H1 (cell line): ENCODE measurements at regions not wholly inside any gene's neighbourhood (a gene's known extent, or its start where the extent isn't known, plus 50 kb on each side); places are given as distances from the start of the nearest gene placed in this dataset.

Source experiments
- CTCF ChIA-PET: fragments of 300-600 bp; sonication (Branson Sonifier 250); formaldehyde crosslinking; loops from one replicate; lab custom pipeline; 2021; ENCODE audit not compliant: partially characterized antibody; lab: Charles Lee
- POLR2A ChIA-PET: fragments of 300-600 bp; sonication (Branson Sonifier 250); formaldehyde crosslinking; loops from one replicate; lab custom pipeline; 2021; ENCODE audit warnings: inconsistent platforms; ENCODE audit not compliant: partially characterized antibody; lab: Charles Lee
- DNase-seq, 2 experiments: peaks; one replicate each; pipeline versions ENCODE4 v3.0.0 to v3.0.0-alpha.2; 2010 to 2022; ENCODE audit warnings: low spot score in 2 of 2, low read depth in 1 of 2, mixed read lengths in 1 of 2
- FAIRE-seq: peaks from 2 replicates; lab custom pipeline; 2011; peaks lifted over from hg19 to GRCh38; lab: Jason Lieb, UNC
- H2AFZ ChIP-seq: 2 replicates; pipeline ENCODE4 v1.8.1; 2012; ENCODE audit warnings: low read length, inconsistent platforms
- H2AK5ac ChIP-seq: 2 replicates; pipeline ENCODE4 v1.6.1; 2013; ENCODE audit warnings: low read depth, low read length
- H2BK120ac ChIP-seq: replicated peaks from 2 replicates; pipeline ENCODE3; 2013; ENCODE audit warnings: low read depth, low read length, inconsistent platforms
- H2BK12ac ChIP-seq: 2 replicates; pipeline ENCODE4 v1.6.1; 2013; ENCODE audit warnings: low read depth, low read length
- H2BK15ac ChIP-seq: 2 replicates; pipeline ENCODE4 v1.6.1; 2013; ENCODE audit warnings: low read length
- H2BK20ac ChIP-seq: 2 replicates; pipeline ENCODE4 v1.6.1; 2013; ENCODE audit warnings: low read length
- H2BK5ac ChIP-seq: 2 replicates; pipeline ENCODE4 v1.6.1; 2013; ENCODE audit warnings: low read depth, low read length
- H3K14ac ChIP-seq: 2 replicates; pipeline ENCODE4 v1.6.1; 2013; ENCODE audit warnings: inconsistent platforms; ENCODE audit not compliant: insufficient read length
- H3K18ac ChIP-seq: 2 replicates; pipeline ENCODE4 v1.6.1; 2013; ENCODE audit warnings: low read length; ENCODE audit errors: extremely low read depth
- H3K23ac ChIP-seq: 2 replicates; pipeline ENCODE4 v1.6.1; 2013; ENCODE audit warnings: inconsistent platforms; ENCODE audit not compliant: insufficient read length
- H3K23me2 ChIP-seq: 2 replicates; pipeline ENCODE4 v1.6.1; 2013; ENCODE audit warnings: low read depth, low read length
- H3K27ac ChIP-seq: 2 replicates; pipeline ENCODE4 v1.6.1; 2011; ENCODE audit warnings: low read depth, low read length, inconsistent platforms
- H3K27me3 ChIP-seq, 4 experiments: replicated peaks in 1 of 4; 1 replicate in 1 of 4; 2 replicates in 3 of 4; pipeline versions ENCODE4 v1.6.1 to v1.8.1; 2011 to 2013; ENCODE audit warnings: low read length in 3 of 4, mild to moderate bottlenecking in 3 of 4, inconsistent platforms in 2 of 4, mixed read lengths in 2 of 4, moderate library complexity in 1 of 4; ENCODE audit not compliant: control insufficient read depth in 3 of 4, insufficient read depth in 3 of 4; ENCODE audit errors: extremely low read depth in 1 of 4
- H3K36me3 ChIP-seq, 4 experiments: 2 replicates each; pipeline versions ENCODE4 v1.6.1 to v1.8.1; 2011 to 2013; ENCODE audit warnings: mild to moderate bottlenecking in 4 of 4, low read length in 3 of 4, moderate library complexity in 2 of 4, control low read depth in 1 of 4, inconsistent platforms in 1 of 4; ENCODE audit not compliant: insufficient read depth in 4 of 4, control insufficient read depth in 2 of 4
- H3K4ac ChIP-seq: replicated peaks from 2 replicates; pipeline ENCODE3; 2013; ENCODE audit warnings: low read length, low read depth, mixed read lengths, inconsistent platforms; ENCODE audit not compliant: insufficient read length
- H3K4me1 ChIP-seq, 4 experiments: replicated peaks in 1 of 4; 1 replicate in 1 of 4; 2 replicates in 3 of 4; pipeline versions ENCODE4 v1.6.1 to v1.8.1; 2011 to 2013; ENCODE audit warnings: low read length in 3 of 4, inconsistent platforms in 2 of 4, mixed read lengths in 1 of 4; ENCODE audit not compliant: insufficient read depth in 4 of 4, control insufficient read depth in 3 of 4
- H3K4me2 ChIP-seq, 2 experiments: 2 replicates each; pipeline versions ENCODE4 v1.6.1 to v1.8.1; 2011 to 2013; ENCODE audit warnings: low read depth in 2 of 2, low read length in 2 of 2, control low read depth in 1 of 2, inconsistent platforms in 1 of 2, mild to moderate bottlenecking in 1 of 2; ENCODE audit not compliant: insufficient read depth in 1 of 2
- H3K4me3 ChIP-seq, 4 experiments: fragments of 200-600, 300-600 bp in 1 of 4; sonication (generic), shearing (Covaris generic), sonication (Bioruptor Twin) in 1 of 4; 2 replicates each; pipeline versions ENCODE4 v1.5.1 to v1.8.1; 2011 to 2016; ENCODE audit warnings: low read length in 4 of 4, low read depth in 3 of 4, control low read depth in 2 of 4, inconsistent platforms in 2 of 4, mild to moderate bottlenecking in 2 of 4, mixed read lengths in 1 of 4, moderate library complexity in 1 of 4; ENCODE audit not compliant: insufficient read depth in 2 of 4; ENCODE audit errors: extremely low read depth in 1 of 4
- H3K56ac ChIP-seq: replicated peaks from 2 replicates; pipeline ENCODE3; 2013; ENCODE audit warnings: low read depth, mild to moderate bottlenecking, mixed read lengths, low read length, inconsistent platforms; ENCODE audit not compliant: insufficient read length
- H3K79me1 ChIP-seq: 2 replicates; pipeline ENCODE4 v1.6.1; 2013; ENCODE audit warnings: low read depth, low read length, control low read depth
- H3K79me2 ChIP-seq, 2 experiments: 2 replicates each; pipeline versions ENCODE4 v1.6.1 to v1.8.1; 2012 to 2013; ENCODE audit warnings: low read length in 2 of 2, mild to moderate bottlenecking in 2 of 2, inconsistent platforms in 1 of 2; ENCODE audit not compliant: insufficient read depth in 2 of 2, control insufficient read depth in 1 of 2
- H3K9ac ChIP-seq, 4 experiments: replicated peaks in 1 of 4; 1 replicate in 1 of 4; 2 replicates in 3 of 4; pipeline versions ENCODE4 v1.6.1 to v1.8.1; 2011 to 2013; ENCODE audit warnings: low read depth in 3 of 4, low read length in 3 of 4, control low read depth in 2 of 4, mild to moderate bottlenecking in 2 of 4, moderate library complexity in 2 of 4, inconsistent platforms in 1 of 4; ENCODE audit errors: extremely low read depth in 1 of 4
- H3K9me3 ChIP-seq, 2 experiments: 2 replicates each; pipeline versions ENCODE4 v1.6.1 to v1.8.1; 2012 to 2013; ENCODE audit warnings: mild to moderate bottlenecking in 2 of 2, moderate library complexity in 2 of 2, control low read depth in 1 of 2, inconsistent platforms in 1 of 2, low read depth in 1 of 2, low read length in 1 of 2, mixed read lengths in 1 of 2; ENCODE audit not compliant: insufficient read depth in 2 of 2
- H4K20me1 ChIP-seq, 2 experiments: replicated peaks in 1 of 2; 2 replicates each; pipeline versions ENCODE3 to v1.8.1; 2011 to 2013; ENCODE audit warnings: inconsistent platforms in 2 of 2, low read length in 2 of 2, mild to moderate bottlenecking in 1 of 2; ENCODE audit not compliant: insufficient read depth in 2 of 2, control insufficient read depth in 1 of 2
- H4K5ac ChIP-seq: 2 replicates; pipeline ENCODE4 v1.6.1; 2013; ENCODE audit warnings: low read length, low read depth, mixed read lengths, inconsistent platforms; ENCODE audit not compliant: insufficient read length
- H4K8ac ChIP-seq: 2 replicates; pipeline ENCODE4 v1.8.0; 2013; ENCODE audit warnings: mild to moderate bottlenecking, moderate library complexity, low read length, inconsistent platforms; ENCODE audit not compliant: insufficient read depth; ENCODE audit errors: extremely low read depth
- H4K91ac ChIP-seq: replicated peaks from 2 replicates; pipeline ENCODE3; 2013; ENCODE audit warnings: low read length, mixed read lengths, inconsistent platforms; ENCODE audit not compliant: insufficient read length
- BCL11A ChIP-seq, 2 experiments: IDR thresholded peaks; one replicate each; pipeline ENCODE4 v1.6.1; 2011; ENCODE audit warnings: low read depth in 2 of 2, low read length in 2 of 2, mild to moderate bottlenecking in 2 of 2
- CBX5 ChIP-seq: fragments of 300-800, 300-1000 bp; sonication (generic); IDR thresholded peaks from 2 replicates; pipeline ENCODE4 v1.7.1; 2016; ENCODE audit warnings: antibody characterized with exemption, low read length, low read depth
- CHD2 ChIP-seq: IDR thresholded peaks from 2 replicates; pipeline ENCODE4 v1.6.1; 2012; ENCODE audit warnings: low read length, improper control_type of control experiment
- CTCF ChIP-seq, 3 experiments: IDR thresholded peaks; 1 replicate in 2 of 3; 2 replicates in 1 of 3; pipeline versions ENCODE4 v1.5.1 to v1.6.1; 2011; ENCODE audit warnings: low read length in 3 of 3, mild to moderate bottlenecking in 3 of 3, inconsistent platforms in 2 of 3, low read depth in 1 of 3, moderate library complexity in 1 of 3; ENCODE audit not compliant: insufficient read depth in 1 of 3; ENCODE audit errors: control extremely low read depth in 1 of 3
- EGR1 ChIP-seq: IDR thresholded peaks from 2 replicates; pipeline ENCODE4 v1.6.1; 2011; ENCODE audit warnings: low read depth, low read length, borderline replicate concordance
- HDAC6 ChIP-seq: IDR thresholded peaks from one replicate; pipeline ENCODE4 v1.7.1; 2012; ENCODE audit warnings: low read depth, mild to moderate bottlenecking, inconsistent platforms, low read length, moderate library complexity
- RAD21 ChIP-seq, 2 experiments: IDR thresholded peaks in 1 of 2; conservative IDR thresholded peaks in 1 of 2; 2 replicates each; pipeline ENCODE4 v1.6.1; 2011; ENCODE audit warnings: low read depth in 2 of 2, low read length in 2 of 2, improper control_type of control experiment in 1 of 2, inconsistent platforms in 1 of 2, mild to moderate bottlenecking in 1 of 2, moderate library complexity in 1 of 2
- RBBP5 ChIP-seq: IDR thresholded peaks from 2 replicates; pipeline ENCODE4 v1.7.1; 2012; ENCODE audit warnings: low read depth, mild to moderate bottlenecking, inconsistent platforms, low read length, moderate library complexity, borderline replicate concordance
- SIX5 ChIP-seq: IDR thresholded peaks from 2 replicates; pipeline ENCODE4 v1.6.1; 2011; ENCODE audit warnings: mild to moderate bottlenecking, low read depth, low read length
- SP1 ChIP-seq: IDR thresholded peaks from 2 replicates; pipeline ENCODE4 v1.6.1; 2011; ENCODE audit warnings: low read depth, low read length
- TCF12 ChIP-seq: IDR thresholded peaks from 2 replicates; pipeline ENCODE4 v1.6.1; 2011; ENCODE audit warnings: low read depth, mild to moderate bottlenecking, low read length
- WGBS, 2 experiments: shearing (Covaris generic) in 1 of 2; methylation state at CpG; one replicate each; pipeline versions ENCODE4 v1.1.6 to v1.1.7; 2013 to 2015; ENCODE audit warnings: low lambda C conversion rate in 2 of 2, mixed read lengths in 2 of 2, inconsistent platforms in 1 of 2, low coverage in 1 of 2, missing lambda C conversion rate in 1 of 2; ENCODE audit not compliant: insufficient replicate concordance in 2 of 2, insufficient coverage in 1 of 2, insufficient read length in 1 of 2; ENCODE audit errors: extremely low coverage in 1 of 2, missing lambda C conversion rate in 1 of 2; 5-methylcytosine and 5-hydroxymethylcytosine counted together

DNA sequence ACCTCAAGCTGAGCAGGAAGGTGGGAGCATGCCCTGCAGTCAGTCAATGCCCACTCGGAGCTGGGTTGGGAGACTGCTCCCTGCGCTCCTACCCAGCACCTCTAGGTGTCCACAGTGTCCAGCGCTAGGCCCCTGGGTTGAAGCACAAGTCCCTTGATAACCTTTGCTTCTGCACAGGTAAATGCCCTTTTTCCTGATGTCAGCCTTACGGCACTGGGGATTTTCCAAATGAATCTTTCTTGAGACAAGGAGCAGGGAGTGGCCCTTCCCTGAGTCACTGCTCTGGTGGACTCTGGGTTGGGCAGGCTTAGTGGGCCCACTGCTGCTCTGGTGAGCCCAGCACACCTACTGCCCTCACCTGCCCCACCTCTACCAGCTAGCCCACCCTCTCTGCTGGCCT is 61.9 kb upstream of the OPN4 start:
- Histone ChIP-seq H2BK15ac (no peak overlapping the region), H3K9ac (no peak overlapping the region), H2AFZ (no peak overlapping the region), H3K4me1 (no peaks in the 10 kb centered on the region), H3K36me3 (no peaks in the 10 kb centered on the region), H3K79me2 (no peaks in the 10 kb centered on the region), H3K23me2 (no peaks in the 10 kb centered on the region), H2BK20ac (no peak overlapping the region), H2BK5ac (no peak overlapping the region), H3K27ac (no peak overlapping the region), H3K27me3 (no peaks in the 10 kb centered on the region), H3K4ac (no peak overlapping the region), H3K14ac (no peak overlapping the region), H3K56ac (no peak overlapping the region), H2AK5ac (no peak overlapping the region), H4K20me1 (no peaks in the 10 kb centered on the region), H4K91ac (no peak overlapping the region), H3K18ac (no peak overlapping the region), H3K23ac (no peak overlapping the region), H3K79me1 (no peaks in the 10 kb centered on the region), H3K4me2 (no peak overlapping the region), H4K8ac (no peak overlapping the region), H4K5ac (no peak overlapping the region), H3K4me3 (no peak overlapping the region), H3K9me3 (no peaks in the 10 kb centered on the region), H2BK120ac (no peak overlapping the region), H2BK12ac (peak overlapping the region; percentile 68; the same call in 1 of the 2 replicates)
- ChIA-PET POLR2A (interaction anchor here (1.6 kb wide), 1 partner anchor 71 kb away, joined by 4 read pairs; no protein-coding TSS in a partner anchor), CTCF (interaction anchor here (0.6 to 4.0 kb wide), 14 partner anchors 8 to 94 kb away, joined by 3 to 22 read pairs (median 4); no protein-coding TSS in a partner anchor)
- FAIRE-seq: no peak
- WGBS, 2 experiments: 81% methylated on average over 4 of the region's 4 CpGs; no CpG with 5 or more reads in 1 of the 2 experiments
- DNase-seq: no peak
- TF ChIP-seq HDAC6 (no peak), CBX5 (no peak), SIX5 (no peak), CHD2 (no peak), CTCF (IDR thresholded peaks at IDR 0.05; ENCODE audit: control extremely low read depth in 1 of 3, insufficient read depth in 1 of 3, low read depth in 1 of 3, low read length in 3 of 3) (peak; percentile 45 to 64 (median 53)), BCL11A (IDR thresholded peaks at IDR 0.05; ENCODE audit: low read depth in 2 of 2, low read length in 2 of 2) (no peak), EGR1 (no peak), TCF12 (no peak), SP1 (no peak), RAD21 (IDR thresholded peaks at IDR 0.05 in 1 of 2, conservative IDR thresholded peaks at IDR 0.05 in 1 of 2; ENCODE audit: low read depth in 2 of 2, low read length in 2 of 2) (peak; percentile 63 to 72), RBBP5 (no peak)
